WTC11 (cell line): ENCODE measurements at regions not wholly inside any gene's neighbourhood (a gene's known extent, or its start where the extent isn't known, plus 50 kb on each side); places are given as distances from the start of the nearest gene placed in this dataset.

Experiments used
- FOXK1 ChIP-seq: sonication (generic); formaldehyde crosslinking; IDR thresholded peaks from 2 replicates; pipeline ENCODE4 v1.8.0; 2022; ENCODE audit warnings: mild to moderate bottlenecking, moderate library complexity, missing genetic modification reagents
- NFATC4 ChIP-seq: fragments of 250-450 bp; sonication (Bioruptor Pico); IDR thresholded peaks from 2 replicates; pipeline ENCODE4 v1.9.0; 2021; ENCODE audit warnings: mild to moderate bottlenecking
- SP1 ChIP-seq: sonication (generic); formaldehyde crosslinking; conservative IDR thresholded peaks from 2 replicates; pipeline ENCODE4 v1.8.1; 2022; ENCODE audit warnings: missing genetic modification reagents
- ZNF416 ChIP-seq: fragments of 250-450 bp; sonication (Bioruptor Pico); IDR thresholded peaks from 2 replicates; pipeline ENCODE4 v1.9.0; 2021; ENCODE audit warnings: mild to moderate bottlenecking, inconsistent platforms
- TF ChIP-seq, protein P1 (sequence below): fragments of 200-600 bp; IDR thresholded peaks from 2 replicates; pipeline ENCODE4 v1.8.0; 2022; ENCODE audit warnings: antibody characterized with exemption
- TF ChIP-seq, protein P2 (sequence below): sonication (generic); formaldehyde crosslinking; IDR thresholded peaks from 2 replicates; pipeline ENCODE4 v1.8.0; 2022; ENCODE audit warnings: mild to moderate bottlenecking, missing genetic modification reagents
- TF ChIP-seq, protein P3 (sequence below): fragments of 250-450 bp; sonication (Bioruptor Pico); IDR thresholded peaks from 2 replicates; pipeline ENCODE4 v1.9.0; 2021; ENCODE audit warnings: mild to moderate bottlenecking

DNA sequence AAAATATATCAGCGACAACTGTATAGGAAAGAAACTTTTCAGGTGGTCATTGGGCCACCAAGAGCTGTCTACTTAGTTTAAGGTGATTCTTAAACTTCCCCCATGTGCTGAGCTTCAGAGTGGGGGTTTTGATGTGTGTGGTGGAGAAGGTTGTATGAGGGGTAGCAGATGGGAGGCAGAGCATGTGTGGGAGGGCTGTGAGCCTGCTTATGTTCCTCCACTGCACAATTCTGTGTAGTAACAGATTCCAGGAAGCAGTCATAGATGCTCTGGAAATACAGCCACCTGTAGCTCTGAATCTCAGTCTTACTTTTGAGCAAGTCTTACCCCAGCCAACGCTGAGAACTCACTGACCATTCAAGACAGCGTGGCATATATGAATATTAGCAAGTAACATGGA, 95.3 kb upstream of the SPATA13 start:
- TF ChIP-seq SP1 (CRISPR knock-in tag) (no peak), ZNF416 (CRISPR knock-in tag) (no peak), FOXK1 (no peak), NFATC4 (CRISPR knock-in tag) (no peak)
- TF ChIP-seq, protein P1, sequence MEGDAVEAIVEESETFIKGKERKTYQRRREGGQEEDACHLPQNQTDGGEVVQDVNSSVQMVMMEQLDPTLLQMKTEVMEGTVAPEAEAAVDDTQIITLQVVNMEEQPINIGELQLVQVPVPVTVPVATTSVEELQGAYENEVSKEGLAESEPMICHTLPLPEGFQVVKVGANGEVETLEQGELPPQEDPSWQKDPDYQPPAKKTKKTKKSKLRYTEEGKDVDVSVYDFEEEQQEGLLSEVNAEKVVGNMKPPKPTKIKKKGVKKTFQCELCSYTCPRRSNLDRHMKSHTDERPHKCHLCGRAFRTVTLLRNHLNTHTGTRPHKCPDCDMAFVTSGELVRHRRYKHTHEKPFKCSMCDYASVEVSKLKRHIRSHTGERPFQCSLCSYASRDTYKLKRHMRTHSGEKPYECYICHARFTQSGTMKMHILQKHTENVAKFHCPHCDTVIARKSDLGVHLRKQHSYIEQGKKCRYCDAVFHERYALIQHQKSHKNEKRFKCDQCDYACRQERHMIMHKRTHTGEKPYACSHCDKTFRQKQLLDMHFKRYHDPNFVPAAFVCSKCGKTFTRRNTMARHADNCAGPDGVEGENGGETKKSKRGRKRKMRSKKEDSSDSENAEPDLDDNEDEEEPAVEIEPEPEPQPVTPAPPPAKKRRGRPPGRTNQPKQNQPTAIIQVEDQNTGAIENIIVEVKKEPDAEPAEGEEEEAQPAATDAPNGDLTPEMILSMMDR = no peak
- TF ChIP-seq, protein P2, sequence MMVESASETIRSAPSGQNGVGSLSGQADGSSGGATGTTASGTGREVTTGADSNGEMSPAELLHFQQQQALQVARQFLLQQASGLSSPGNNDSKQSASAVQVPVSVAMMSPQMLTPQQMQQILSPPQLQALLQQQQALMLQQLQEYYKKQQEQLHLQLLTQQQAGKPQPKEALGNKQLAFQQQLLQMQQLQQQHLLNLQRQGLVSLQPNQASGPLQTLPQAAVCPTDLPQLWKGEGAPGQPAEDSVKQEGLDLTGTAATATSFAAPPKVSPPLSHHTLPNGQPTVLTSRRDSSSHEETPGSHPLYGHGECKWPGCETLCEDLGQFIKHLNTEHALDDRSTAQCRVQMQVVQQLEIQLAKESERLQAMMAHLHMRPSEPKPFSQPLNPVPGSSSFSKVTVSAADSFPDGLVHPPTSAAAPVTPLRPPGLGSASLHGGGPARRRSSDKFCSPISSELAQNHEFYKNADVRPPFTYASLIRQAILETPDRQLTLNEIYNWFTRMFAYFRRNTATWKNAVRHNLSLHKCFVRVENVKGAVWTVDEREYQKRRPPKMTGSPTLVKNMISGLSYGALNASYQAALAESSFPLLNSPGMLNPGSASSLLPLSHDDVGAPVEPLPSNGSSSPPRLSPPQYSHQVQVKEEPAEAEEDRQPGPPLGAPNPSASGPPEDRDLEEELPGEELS (CRISPR knock-in tag) = no peak
- TF ChIP-seq, protein P3, sequence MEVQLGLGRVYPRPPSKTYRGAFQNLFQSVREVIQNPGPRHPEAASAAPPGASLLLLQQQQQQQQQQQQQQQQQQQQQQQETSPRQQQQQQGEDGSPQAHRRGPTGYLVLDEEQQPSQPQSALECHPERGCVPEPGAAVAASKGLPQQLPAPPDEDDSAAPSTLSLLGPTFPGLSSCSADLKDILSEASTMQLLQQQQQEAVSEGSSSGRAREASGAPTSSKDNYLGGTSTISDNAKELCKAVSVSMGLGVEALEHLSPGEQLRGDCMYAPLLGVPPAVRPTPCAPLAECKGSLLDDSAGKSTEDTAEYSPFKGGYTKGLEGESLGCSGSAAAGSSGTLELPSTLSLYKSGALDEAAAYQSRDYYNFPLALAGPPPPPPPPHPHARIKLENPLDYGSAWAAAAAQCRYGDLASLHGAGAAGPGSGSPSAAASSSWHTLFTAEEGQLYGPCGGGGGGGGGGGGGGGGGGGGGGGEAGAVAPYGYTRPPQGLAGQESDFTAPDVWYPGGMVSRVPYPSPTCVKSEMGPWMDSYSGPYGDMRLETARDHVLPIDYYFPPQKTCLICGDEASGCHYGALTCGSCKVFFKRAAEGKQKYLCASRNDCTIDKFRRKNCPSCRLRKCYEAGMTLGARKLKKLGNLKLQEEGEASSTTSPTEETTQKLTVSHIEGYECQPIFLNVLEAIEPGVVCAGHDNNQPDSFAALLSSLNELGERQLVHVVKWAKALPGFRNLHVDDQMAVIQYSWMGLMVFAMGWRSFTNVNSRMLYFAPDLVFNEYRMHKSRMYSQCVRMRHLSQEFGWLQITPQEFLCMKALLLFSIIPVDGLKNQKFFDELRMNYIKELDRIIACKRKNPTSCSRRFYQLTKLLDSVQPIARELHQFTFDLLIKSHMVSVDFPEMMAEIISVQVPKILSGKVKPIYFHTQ (CRISPR knock-in tag) = no peak
